Activated CD8-positive, alpha-beta T cell treated with anti-CD3 and anti-CD28 coated beads for 36 hours (primary cell): ENCODE measurements at regions not wholly inside any gene's neighbourhood (a gene's known extent, or its start where the extent isn't known, plus 50 kb on each side); places are given as distances from the start of the nearest gene placed in this dataset.

Source experiments
- ATAC-seq: fragments of 200-7000 bp; cut with Tn5 transposase; one replicate; pipeline ENCODE4 v1.10.0; 2021; ENCODE audit warnings: mild to moderate bottlenecking, moderate library complexity
- CTCF ChIA-PET: fragments of 350-600 bp; sonication (Branson Sonifier 250); formaldehyde crosslinking; loops from one replicate; lab custom pipeline; 2021; ENCODE audit warnings: antibody characterized with exemption; lab: Charles Lee
- POLR2A ChIA-PET: fragments of 350-600 bp; sonication (Branson Sonifier 250); formaldehyde crosslinking; loops from one replicate; lab custom pipeline; 2021; ENCODE audit warnings: antibody characterized with exemption; lab: Charles Lee
- DNase-seq: peaks from one replicate; pipeline ENCODE4 v3.0.0-alpha.2; 2020
- H3K27ac Mint-ChIP-seq: one replicate; pipeline ENCODE4 v1.8.0; 2021; ENCODE audit warnings: mild to moderate bottlenecking, mixed read lengths
- H3K27me3 Mint-ChIP-seq: one replicate; pipeline ENCODE4 v1.8.0; 2021; ENCODE audit warnings: mixed read lengths
- H3K36me3 Mint-ChIP-seq: one replicate; pipeline ENCODE4 v1.8.0; 2021; ENCODE audit warnings: low read depth, mixed read lengths
- H3K4me1 Mint-ChIP-seq: one replicate; pipeline ENCODE4 v1.8.0; 2021; ENCODE audit warnings: low read depth, mixed read lengths
- H3K4me3 Mint-ChIP-seq: one replicate; pipeline ENCODE4 v1.8.0; 2021; ENCODE audit warnings: mild to moderate bottlenecking, moderate library complexity, mixed read lengths
- H3K9me3 Mint-ChIP-seq: one replicate; pipeline ENCODE4 v1.8.0; 2021; ENCODE audit warnings: mixed read lengths
- CTCF ChIP-seq: fragments of 200-600 bp; IDR thresholded peaks from one replicate; pipeline ENCODE4 v1.8.0; 2022; ENCODE audit warnings: antibody characterized with exemption, mild to moderate bottlenecking
- intact Hi-C: fragments of 100-400 bp; cut with micrococcal nuclease; formaldehyde crosslinking; loops from one replicate; pipeline ENCODE4 v1.10.0; 2022

- POLR2A ChIA-PET = no interaction called here
- no peak for TF ChIP-seq CTCF
- H3K4me3 Mint-ChIP-seq = no peak overlapping the region
- ATAC-seq (no peak), DNase-seq (no peak)
- intact Hi-C loops = no loop called here
- H3K27ac Mint-ChIP-seq = no peak overlapping the region
- CTCF ChIA-PET = no interaction called here
- H3K27me3 Mint-ChIP-seq = no peaks in the 10 kb centered on the region
- no peaks in the 10 kb centered on the region for H3K9me3 Mint-ChIP-seq
- no peaks in the 10 kb centered on the region for H3K36me3 Mint-ChIP-seq
- H3K4me1 Mint-ChIP-seq = no peaks in the 10 kb centered on the region
Measured at GRCh38 chr3:164375538-164375937, 702.8 kb downstream of the SI start.

GRCh38 chr3:164371681-164372080 is 706.6 kb downstream of the SI start:
- POLR2A ChIA-PET = no interaction called here
- Mint-ChIP-seq H3K27me3 (no peaks in the 10 kb centered on the region), H3K4me1 (no peaks in the 10 kb centered on the region), H3K9me3 (no peaks in the 10 kb centered on the region), H3K4me3 (no peak overlapping the region), H3K36me3 (no peaks in the 10 kb centered on the region), H3K27ac (no peak overlapping the region)
- ATAC-seq (no peak), DNase-seq (no peak)
- no peak for TF ChIP-seq CTCF
- intact Hi-C loops = no loop called here
- CTCF ChIA-PET = no interaction called here

GRCh38 chr3:164370970-164371369 is 707.3 kb downstream of the SI start:
- Mint-ChIP-seq H3K4me1 (no peaks in the 10 kb centered on the region), H3K4me3 (no peak overlapping the region)

GRCh38 chr3:164365242-164365641 is 713.1 kb downstream of the SI start:
- ATAC-seq (no peak), DNase-seq (no peak)
- Mint-ChIP-seq H3K36me3 (no peaks in the 10 kb centered on the region), H3K9me3 (no peaks in the 10 kb centered on the region), H3K27ac (no peak overlapping the region), H3K4me3 (no peak overlapping the region), H3K4me1 (no peaks in the 10 kb centered on the region), H3K27me3 (no peaks in the 10 kb centered on the region)
- intact Hi-C loops = no loop called here
- TF ChIP-seq CTCF = no peak
- POLR2A ChIA-PET = no interaction called here
- CTCF ChIA-PET = no interaction called here

More at GRCh38 chr3:164370970-164371369, 707.3 kb downstream of the SI start:
- H3K27me3 Mint-ChIP-seq = no peaks in the 10 kb centered on the region
- intact Hi-C loops = no loop called here
- no peak for ATAC-seq
- no peak for TF ChIP-seq CTCF
- POLR2A ChIA-PET = no interaction called here
- CTCF ChIA-PET = no interaction called here
- H3K27ac Mint-ChIP-seq = no peak overlapping the region
- H3K36me3 Mint-ChIP-seq = no peaks in the 10 kb centered on the region
- no peaks in the 10 kb centered on the region for H3K9me3 Mint-ChIP-seq
- no peak for DNase-seq

- H3K4me3 Mint-ChIP-seq = no peak overlapping the region
- TF ChIP-seq CTCF = no peak
- DNase-seq = no peak
- H3K4me1 Mint-ChIP-seq = no peaks in the 10 kb centered on the region
- no peaks in the 10 kb centered on the region for H3K36me3 Mint-ChIP-seq
- intact Hi-C loops = no loop called here
- ChIA-PET CTCF (no interaction called here), POLR2A (no interaction called here)
- H3K9me3 Mint-ChIP-seq = no peaks in the 10 kb centered on the region
- H3K27me3 Mint-ChIP-seq = no peaks in the 10 kb centered on the region
- H3K27ac Mint-ChIP-seq = no peak overlapping the region
- no peak for ATAC-seq
Measured at GRCh38 chr3:164364111-164364510, 714.2 kb downstream of the SI start.
